Endothelial cell of umbilical vein (primary cell): ENCODE measurements at regions not wholly inside any gene's neighbourhood (a gene's known extent, or its start where the extent isn't known, plus 50 kb on each side); places are given as distances from the start of the nearest gene placed in this dataset.

ENCODE experiments used
- BruUV-seq: library from RNA; stranded (reverse); fragments of 400-500 nt; replicated peaks from 2 replicates; lab custom pipeline; 2021; lab: Mats Ljungman, UMichigan
- CTCF ChIA-PET: fragments of 300-600, 350-600 bp; sonication (Branson Sonifier 250); formaldehyde crosslinking; loops from one replicate; lab custom pipeline; 2021; ENCODE audit warnings: antibody characterized with exemption, inconsistent platforms; lab: Charles Lee
- POLR2A ChIA-PET: fragments of 300-600, 350-600 bp; sonication (Branson Sonifier 250); formaldehyde crosslinking; loops from one replicate; lab custom pipeline; 2021; ENCODE audit warnings: antibody characterized with exemption, inconsistent platforms; lab: Charles Lee
- DNase-seq: peaks from one replicate; pipeline ENCODE4 v3.0.0-alpha.2; 2011; ENCODE audit warnings: low read depth, low spot score
- FAIRE-seq: peaks from 2 replicates; lab custom pipeline; 2011; peaks lifted over from hg19 to GRCh38; lab: Jason Lieb, UNC
- H2AFZ ChIP-seq: 2 replicates; pipeline ENCODE4 v1.6.0; 2012; ENCODE audit warnings: low read depth, low read length, control low read depth, inconsistent platforms
- H3K27ac ChIP-seq: 2 replicates; pipeline ENCODE4 v1.5.1; 2011; ENCODE audit warnings: low read depth, mild to moderate bottlenecking, control low read depth, low read length, moderate library complexity; ENCODE audit not compliant: insufficient read depth
- H3K27me3 ChIP-seq, 2 experiments: 2 replicates each; pipeline versions ENCODE4 v1.6.0 to v1.6.1; 2011; ENCODE audit warnings: low read length in 2 of 2, mixed read lengths in 1 of 2; ENCODE audit not compliant: control insufficient read depth in 2 of 2, insufficient read depth in 2 of 2
- H3K36me3 ChIP-seq, 2 experiments: 2 replicates in 1 of 2; 3 replicates in 1 of 2; pipeline ENCODE4 v1.5.1; 2011; ENCODE audit warnings: low read length in 2 of 2, mild to moderate bottlenecking in 1 of 2, moderate library complexity in 1 of 2; ENCODE audit not compliant: control insufficient read depth in 2 of 2, insufficient read depth in 2 of 2; ENCODE audit errors: extremely low read depth in 1 of 2
- H3K4me1 ChIP-seq: 3 replicates; pipeline ENCODE4 v1.5.1; 2011; ENCODE audit warnings: mild to moderate bottlenecking, low read length; ENCODE audit not compliant: control insufficient read depth, insufficient read depth; ENCODE audit errors: extremely low read depth
- H3K4me2 ChIP-seq: 2 replicates; pipeline ENCODE4 v1.6.1; 2011; ENCODE audit warnings: low read length, control low read depth, mixed read lengths; ENCODE audit not compliant: insufficient read depth
- H3K4me3 ChIP-seq, 3 experiments: fragments of 200-600 bp in 1 of 3; sonication (generic), shearing (Covaris generic) in 1 of 3; replicated peaks in 1 of 3; 2 replicates each; pipeline ENCODE4 v1.5.1; 2011 to 2016; ENCODE audit warnings: control low read depth in 3 of 3, low read length in 3 of 3, mild to moderate bottlenecking in 2 of 3, inconsistent platforms in 1 of 3, low read depth in 1 of 3, moderate library complexity in 1 of 3; ENCODE audit not compliant: insufficient read depth in 1 of 3
- H3K79me2 ChIP-seq: 2 replicates; pipeline ENCODE4 v1.6.0; 2012; ENCODE audit warnings: low read length, inconsistent platforms; ENCODE audit not compliant: control insufficient read depth, insufficient read depth
- H3K9ac ChIP-seq: replicated peaks from 2 replicates; pipeline ENCODE3; 2011; ENCODE audit warnings: low read length, control low read depth; ENCODE audit not compliant: insufficient read depth; ENCODE audit errors: extremely low read depth
- H3K9me1 ChIP-seq: replicated peaks from 3 replicates; pipeline ENCODE4 v1.6.0; 2011; ENCODE audit warnings: mild to moderate bottlenecking, low read length; ENCODE audit not compliant: control insufficient read depth, insufficient read depth; ENCODE audit errors: extremely low read depth
- H3K9me3 ChIP-seq: replicated peaks from 2 replicates; pipeline ENCODE4 v1.5.1; 2012; ENCODE audit warnings: low read length, inconsistent platforms; ENCODE audit not compliant: control insufficient read depth, insufficient read depth
- H4K20me1 ChIP-seq: replicated peaks from 2 replicates; pipeline ENCODE3; 2011; ENCODE audit warnings: mild to moderate bottlenecking, low read length; ENCODE audit not compliant: control insufficient read depth, insufficient read depth; ENCODE audit errors: extremely low read depth
- CTCF ChIP-seq, 2 donors: IDR thresholded peaks; 1 replicate in 1 of 2; 2 replicates in 1 of 2; pipeline ENCODE4 v1.5.1; 2011; ENCODE audit warnings: low read length in 2 of 2, mild to moderate bottlenecking in 2 of 2, moderate library complexity in 2 of 2, control low read depth in 1 of 2, inconsistent platforms in 1 of 2, low read depth in 1 of 2; ENCODE audit not compliant: insufficient read depth in 1 of 2; ENCODE audit errors: extremely low read depth in 1 of 2
- EZH2 ChIP-seq: IDR thresholded peaks from 2 replicates; pipeline ENCODE4 v1.6.1; 2012; ENCODE audit warnings: borderline replicate concordance, low read depth, mild to moderate bottlenecking, moderate library complexity, low read length, inconsistent platforms; ENCODE audit not compliant: severe bottlenecking
- FOS ChIP-seq: IDR thresholded peaks from 2 replicates; pipeline ENCODE4 v1.6.1; 2011; ENCODE audit warnings: mild to moderate bottlenecking, low read length, moderate library complexity, borderline replicate concordance; ENCODE audit not compliant: insufficient read depth
- GATA2 ChIP-seq: IDR thresholded peaks from 2 replicates; pipeline ENCODE4 v1.7.0; 2011; ENCODE audit warnings: low read depth, mild to moderate bottlenecking, moderate library complexity, mixed read lengths, low read length; ENCODE audit not compliant: insufficient read length, insufficient read depth
- JUN ChIP-seq: IDR thresholded peaks from 2 replicates; pipeline ENCODE4 v1.6.1; 2011; ENCODE audit warnings: borderline replicate concordance, low read depth; ENCODE audit not compliant: insufficient read length, insufficient read depth
- MAX ChIP-seq: IDR thresholded peaks from 2 replicates; pipeline ENCODE4 v1.6.1; 2011; ENCODE audit not compliant: insufficient read depth, insufficient read length
- MYC ChIP-seq: IDR thresholded peaks from one replicate; pipeline ENCODE4 v1.6.1; 2011; ENCODE audit warnings: mild to moderate bottlenecking, low read depth, low read length
- POLR2A ChIP-seq: IDR thresholded peaks from 2 replicates; pipeline ENCODE4 v1.6.1; 2012; ENCODE audit warnings: low read depth, mild to moderate bottlenecking, control low read depth, low read length
- POLR2AphosphoS5 ChIP-seq: IDR thresholded peaks from 2 replicates; pipeline ENCODE4 v1.6.1; 2012; ENCODE audit warnings: low read depth, mild to moderate bottlenecking, control low read depth, low read length, moderate library complexity; ENCODE audit not compliant: insufficient read depth
- dilution Hi-C: fragments of 300-500 bp; cut with MboI; formaldehyde crosslinking; loops from one replicate; pipeline ENCODE4 v1.15.0; 2019; ENCODE audit warnings: low sequenced_read_pairs; ENCODE audit not compliant: extremely low pct_ligation_motif_present
- intact Hi-C: fragments of 100-400 bp; cut with micrococcal nuclease; formaldehyde crosslinking; loops from one replicate; pipeline ENCODE4 v1.10.0; 2022

GRCh38 chr18:73933685-73934084 lies 213.9 kb downstream of the FBXO15 start:
- H3K4me1 ChIP-seq, result no peaks in the 10 kb centered on the region
- no peaks in the 10 kb centered on the region for H4K20me1 ChIP-seq
- no peaks in the 10 kb centered on the region for H3K36me3 ChIP-seq
- ChIA-PET POLR2A (no interaction called here), CTCF (interaction anchor here (1.6 kb wide), 1 partner anchor 15 kb away, joined by 3 read pairs; no protein-coding TSS in a partner anchor)
- dilution Hi-C loops (no loop called here), intact Hi-C loops (no loop called here)
- no peaks in the 10 kb centered on the region for H3K9me1 ChIP-seq
- H3K79me2 ChIP-seq, result no peaks in the 10 kb centered on the region
- FAIRE-seq, result no peak
- DNase-seq, result no peak
- no TSS peak for BruUV-seq
- no peak overlapping the region for H2AFZ ChIP-seq
- no peak overlapping the region for H3K4me2 ChIP-seq
- H3K9me3 ChIP-seq, result peaks cover 4% of the 10 kb centered on the region
- TF ChIP-seq POLR2AphosphoS5 (no peak), JUN (no peak), GATA2 (no peak), FOS (no peak), MAX (no peak), EZH2 (no peak), CTCF (IDR thresholded peaks at IDR 0.05; ENCODE audit: extremely low read depth in 1 of 2, insufficient read depth in 1 of 2, low read depth in 1 of 2, low read length in 2 of 2) (no peak), MYC (no peak), POLR2A (no peak)
- H3K27ac ChIP-seq, result no peak overlapping the region
- H3K9ac ChIP-seq, result no peak overlapping the region
- H3K4me3 ChIP-seq, result no peak overlapping the region
- no peaks in the 10 kb centered on the region for H3K27me3 ChIP-seq
